GM19395 (cell line): ENCODE measurements at regions not wholly inside any gene's neighbourhood (a gene's known extent, or its start where the extent isn't known, plus 50 kb on each side); places are given as distances from the start of the nearest gene placed in this dataset.

Source experiments
- ATAC-seq: cut with Tn5 transposase; IDR thresholded peaks from one replicate; pipeline ENCODE4 v1.9.1; 2021; ENCODE audit warnings: mild to moderate bottlenecking, moderate library complexity; ENCODE audit not compliant: unreplicated experiment

GRCh38 chr18:67300498-67300897, 216.0 kb downstream of the DSEL start:
- ATAC-seq = no peak

- ATAC-seq = no peak
These were observed 223.7 kb downstream of the DSEL start for GRCh38 chr18:67292814-67293213.

- ATAC-seq = no peak
These were observed 226.1 kb downstream of the DSEL start for GRCh38 chr18:67290421-67290820.

- no peak for ATAC-seq
These were observed 230.9 kb downstream of the DSEL start for GRCh38 chr18:67285583-67285982.

- ATAC-seq = no peak
These were observed 233.7 kb downstream of the DSEL start for GRCh38 chr18:67282796-67283195.

- no peak for ATAC-seq
These were observed 234.8 kb downstream of the DSEL start for GRCh38 chr18:67281746-67282145.

- ATAC-seq = no peak
These were observed 235.9 kb downstream of the DSEL start for GRCh38 chr18:67280486-67281242.

- ATAC-seq = no peak
These were observed 236.5 kb downstream of the DSEL start for GRCh38 chr18:67279988-67280387.

GRCh38 chr18:67278984-67279383, 237.5 kb downstream of the DSEL start:
- no peak for ATAC-seq

- no peak for ATAC-seq
These were observed 239.9 kb downstream of the DSEL start for GRCh38 chr18:67276638-67277037.

GRCh38 chr18:67273288-67273687, 243.2 kb downstream of the DSEL start:
- ATAC-seq = no peak

- no peak for ATAC-seq
These were observed 247.3 kb downstream of the DSEL start for GRCh38 chr18:67269206-67269605.

- ATAC-seq = no peak
These were observed 248.0 kb downstream of the DSEL start for GRCh38 chr18:67268530-67268929.

GRCh38 chr18:67266246-67267237, 250.0 kb downstream of the DSEL start:
- no peak for ATAC-seq

GRCh38 chr18:67265464-67266245, 250.9 kb downstream of the DSEL start:
- ATAC-seq = no peak

- no peak for ATAC-seq
These were observed 254.5 kb downstream of the DSEL start for GRCh38 chr18:67261931-67262552.

GRCh38 chr18:67260841-67261240, 255.7 kb downstream of the DSEL start:
- ATAC-seq = no peak

GRCh38 chr18:67250776-67251424, 265.6 kb downstream of the DSEL start:
- ATAC-seq = no peak

- ATAC-seq = peak; percentile 59
These were observed 272.5 kb downstream of the DSEL start for GRCh38 chr18:67243799-67244587.
